ENCODE measurements at regions not wholly inside any gene's neighbourhood (a gene's known extent, or its start where the extent isn't known, plus 50 kb on each side); places are given as distances from the start of the nearest gene placed in this dataset.

DNA sequence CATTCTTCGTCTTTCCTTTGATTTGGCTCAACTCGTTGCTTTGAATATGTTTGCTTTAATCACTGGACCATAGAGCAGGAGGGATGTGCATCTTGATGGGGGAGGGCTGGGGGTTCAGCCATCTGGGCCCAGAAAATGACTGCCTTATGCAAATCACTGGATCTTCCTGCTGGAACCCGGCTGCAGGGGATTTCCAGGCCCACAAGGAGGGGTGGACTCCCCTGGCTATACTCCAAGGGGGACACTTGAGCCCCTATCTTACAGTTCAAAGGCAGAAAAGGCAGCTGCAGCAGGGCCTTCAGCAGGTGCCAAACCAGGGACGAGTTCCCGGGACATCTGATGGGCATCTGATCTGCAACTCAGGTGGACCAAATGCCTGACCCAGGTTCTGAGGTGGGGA is 122.5 kb downstream of the DICER1 start:
- no peak for DNase-seq (ENCODE audit: low read depth)
- TF ChIP-seq, protein P1, sequence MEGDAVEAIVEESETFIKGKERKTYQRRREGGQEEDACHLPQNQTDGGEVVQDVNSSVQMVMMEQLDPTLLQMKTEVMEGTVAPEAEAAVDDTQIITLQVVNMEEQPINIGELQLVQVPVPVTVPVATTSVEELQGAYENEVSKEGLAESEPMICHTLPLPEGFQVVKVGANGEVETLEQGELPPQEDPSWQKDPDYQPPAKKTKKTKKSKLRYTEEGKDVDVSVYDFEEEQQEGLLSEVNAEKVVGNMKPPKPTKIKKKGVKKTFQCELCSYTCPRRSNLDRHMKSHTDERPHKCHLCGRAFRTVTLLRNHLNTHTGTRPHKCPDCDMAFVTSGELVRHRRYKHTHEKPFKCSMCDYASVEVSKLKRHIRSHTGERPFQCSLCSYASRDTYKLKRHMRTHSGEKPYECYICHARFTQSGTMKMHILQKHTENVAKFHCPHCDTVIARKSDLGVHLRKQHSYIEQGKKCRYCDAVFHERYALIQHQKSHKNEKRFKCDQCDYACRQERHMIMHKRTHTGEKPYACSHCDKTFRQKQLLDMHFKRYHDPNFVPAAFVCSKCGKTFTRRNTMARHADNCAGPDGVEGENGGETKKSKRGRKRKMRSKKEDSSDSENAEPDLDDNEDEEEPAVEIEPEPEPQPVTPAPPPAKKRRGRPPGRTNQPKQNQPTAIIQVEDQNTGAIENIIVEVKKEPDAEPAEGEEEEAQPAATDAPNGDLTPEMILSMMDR (IDR thresholded peaks at IDR 0.05; ENCODE audit: control insufficient read depth, extremely low read depth, insufficient read depth), result no peak
- H3K4me3 ChIP-seq (ENCODE audit: low read depth, low read length), result no peak overlapping the region

DNA sequence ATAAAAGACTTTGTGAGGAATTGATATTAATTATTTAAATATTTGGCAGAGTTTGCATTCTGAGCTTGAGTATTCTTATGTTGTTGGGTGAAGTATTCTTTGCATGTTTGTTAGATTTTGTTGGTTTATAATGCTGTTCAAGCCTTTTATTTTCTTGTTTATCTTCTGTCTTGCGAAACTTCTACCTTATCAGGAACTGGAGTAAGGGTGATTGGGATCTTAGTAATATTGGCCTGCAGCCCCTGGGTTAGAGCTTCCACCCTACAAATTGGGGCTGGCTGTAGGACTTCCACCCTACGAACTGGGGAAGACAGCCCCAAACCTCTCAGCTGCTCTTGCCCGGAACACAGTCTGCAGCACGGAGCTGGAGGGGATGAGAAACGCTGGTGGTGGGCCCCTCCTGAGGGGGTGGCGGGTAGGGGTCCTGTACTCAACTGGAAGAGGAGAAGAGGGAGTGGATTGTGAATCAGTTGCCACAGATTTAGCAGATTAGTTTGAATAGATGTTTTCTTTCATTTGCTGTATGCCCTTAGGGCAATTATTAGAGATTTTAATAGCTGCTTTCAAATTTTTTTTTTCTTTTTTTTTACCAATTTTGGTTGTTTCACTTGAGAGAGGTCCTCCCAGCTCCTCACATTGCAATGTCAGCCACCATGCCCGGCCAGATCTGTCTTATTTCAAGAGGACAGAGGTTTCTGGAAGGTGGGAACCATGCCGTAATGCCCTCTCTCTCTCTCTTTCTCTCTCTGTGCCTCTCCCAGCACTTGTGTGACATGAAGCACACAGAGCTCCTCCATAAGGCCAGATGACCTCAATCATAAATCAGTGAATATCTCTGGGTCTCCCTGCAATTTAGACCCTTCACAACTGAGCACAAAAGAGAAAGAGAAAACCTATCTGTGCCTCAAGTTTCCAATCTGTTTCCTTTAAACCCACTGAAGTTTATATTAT is 123.4 kb downstream of the DICER1 start:
- H3K4me3 ChIP-seq (ENCODE audit: low read depth, low read length), result no peak overlapping the region
- TF ChIP-seq, protein P1 (IDR thresholded peaks at IDR 0.05; ENCODE audit: control insufficient read depth, extremely low read depth, insufficient read depth), result no peak
- no peak for DNase-seq (ENCODE audit: low read depth)

DNA sequence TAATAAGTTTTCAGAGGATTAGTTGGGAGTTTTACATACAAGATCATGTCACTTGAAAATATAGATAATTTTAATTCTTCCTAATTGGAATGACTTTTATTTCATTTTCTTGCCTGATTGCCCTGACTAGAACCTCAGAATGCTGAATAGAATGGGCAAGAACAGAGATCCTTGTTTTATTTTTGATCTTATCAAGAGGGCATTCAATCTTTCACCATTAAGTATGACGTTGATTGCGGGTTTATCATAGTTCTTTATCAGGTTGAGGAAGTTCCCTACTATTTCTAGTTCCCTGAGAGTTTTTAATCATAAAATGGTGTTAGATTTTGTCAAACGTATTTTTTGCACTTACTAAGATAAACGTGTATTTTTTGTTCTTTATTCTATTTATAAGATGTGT is 124.3 kb downstream of the DICER1 start:
- TF ChIP-seq, protein P1 (IDR thresholded peaks at IDR 0.05; ENCODE audit: control insufficient read depth, extremely low read depth, insufficient read depth), result no peak
- DNase-seq (ENCODE audit: low read depth), result no peak
- no peak overlapping the region for H3K4me3 ChIP-seq (ENCODE audit: low read depth, low read length)

DNA sequence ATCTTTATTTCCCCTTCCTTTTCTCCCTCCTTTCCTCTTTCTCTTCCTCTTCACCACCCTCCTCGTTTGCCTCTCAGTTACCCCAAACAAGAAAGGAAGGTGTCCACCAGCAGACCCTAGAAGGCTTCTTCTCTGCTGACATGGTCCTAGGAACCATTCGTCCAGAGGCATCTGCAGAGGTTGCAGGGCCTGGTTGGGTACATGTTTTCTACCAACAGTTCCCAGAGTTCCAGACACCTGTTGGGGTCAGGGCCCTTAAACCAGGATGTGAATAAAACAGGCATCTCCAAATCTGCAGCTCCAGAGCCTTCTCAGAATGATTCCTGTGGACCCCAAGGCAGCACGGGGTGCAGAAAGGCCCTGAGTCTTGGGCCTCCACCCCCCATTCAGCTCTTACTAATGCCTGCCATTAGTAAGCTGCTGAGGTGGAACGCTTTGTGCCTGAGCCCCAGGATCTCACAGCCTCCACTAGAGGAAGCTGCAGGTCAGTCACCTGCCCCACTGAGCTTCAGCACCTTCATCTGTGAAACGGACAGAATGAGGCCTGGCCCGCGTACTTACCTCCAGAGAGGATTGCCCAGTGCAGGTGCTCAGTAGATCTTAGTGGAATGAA is 130.4 kb downstream of the DICER1 start:
- TF ChIP-seq, protein P1 (IDR thresholded peaks at IDR 0.05; ENCODE audit: control insufficient read depth, extremely low read depth, insufficient read depth), result no peak
- H3K4me3 ChIP-seq (ENCODE audit: low read depth, low read length), result no peak overlapping the region
- DNase-seq (ENCODE audit: low read depth), result no peak

DNA sequence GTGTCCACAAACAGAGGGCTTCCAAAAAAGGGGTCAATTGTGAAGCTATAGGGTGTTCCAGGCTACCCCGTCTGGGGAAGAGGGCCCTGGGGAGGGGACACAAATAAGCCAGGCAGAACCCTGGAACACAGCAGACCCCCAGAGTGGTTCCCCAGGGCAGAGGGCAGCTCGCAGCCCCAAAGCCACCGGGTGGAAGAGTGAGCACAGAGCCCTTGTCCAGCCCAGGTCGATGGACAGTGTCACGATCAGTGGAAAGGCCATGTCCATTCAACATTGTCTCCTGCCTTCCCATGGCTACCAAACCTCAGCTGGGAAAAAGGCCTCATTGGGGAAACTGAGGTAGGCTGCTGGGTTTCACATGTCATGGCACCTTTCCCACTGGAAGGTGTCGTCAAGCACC is 131.4 kb downstream of the DICER1 start:
- TF ChIP-seq, protein P1 (IDR thresholded peaks at IDR 0.05; ENCODE audit: control insufficient read depth, extremely low read depth, insufficient read depth), result no peak
- no peak overlapping the region for H3K4me3 ChIP-seq (ENCODE audit: low read depth, low read length)
- no peak for DNase-seq (ENCODE audit: low read depth)

DNA sequence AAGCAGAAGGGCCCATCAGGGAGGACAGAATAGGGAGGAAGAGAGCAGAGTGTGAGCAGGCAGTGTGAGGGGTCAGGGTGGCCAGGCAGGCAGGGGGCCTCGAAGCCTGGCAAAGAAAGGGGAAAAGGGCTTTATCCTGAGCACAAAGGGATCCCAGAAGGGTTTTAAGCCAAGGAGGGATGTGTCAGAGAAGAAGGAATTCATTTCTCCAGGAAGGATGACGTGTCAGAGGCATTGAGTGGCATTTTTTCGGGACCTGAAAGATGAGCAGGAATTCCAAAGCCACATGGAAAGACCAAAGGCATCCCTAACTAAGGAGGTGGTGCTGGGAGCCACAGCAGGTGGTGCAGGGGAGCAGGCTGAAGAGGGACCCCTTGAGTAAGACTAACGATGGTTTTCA is 132.1 kb downstream of the DICER1 start:
- TF ChIP-seq, protein P1 (IDR thresholded peaks at IDR 0.05; ENCODE audit: control insufficient read depth, extremely low read depth, insufficient read depth), result no peak
- no peak for DNase-seq (ENCODE audit: low read depth)
- H3K4me3 ChIP-seq (ENCODE audit: low read depth, low read length), result no peak overlapping the region

Data from LNCaP clone FGC (cell line).